NCI-H1436 treated with DMSO at 0.1 percent for 48 hours (cell line): ENCODE measurements at regions not wholly inside any gene's neighbourhood (a gene's known extent, or its start where the extent isn't known, plus 50 kb on each side); places are given as distances from the start of the nearest gene placed in this dataset.
"Not testable (repeated sequence)": the region's sequence is repeated elsewhere in the genome, so short reads cannot be mapped to it uniquely, and the experiment has no call there.

Source experiments
- DNase-seq: peaks from one replicate; lab custom pipeline; 2025; lab: John Stamatoyannopoulos, UW

DNA sequence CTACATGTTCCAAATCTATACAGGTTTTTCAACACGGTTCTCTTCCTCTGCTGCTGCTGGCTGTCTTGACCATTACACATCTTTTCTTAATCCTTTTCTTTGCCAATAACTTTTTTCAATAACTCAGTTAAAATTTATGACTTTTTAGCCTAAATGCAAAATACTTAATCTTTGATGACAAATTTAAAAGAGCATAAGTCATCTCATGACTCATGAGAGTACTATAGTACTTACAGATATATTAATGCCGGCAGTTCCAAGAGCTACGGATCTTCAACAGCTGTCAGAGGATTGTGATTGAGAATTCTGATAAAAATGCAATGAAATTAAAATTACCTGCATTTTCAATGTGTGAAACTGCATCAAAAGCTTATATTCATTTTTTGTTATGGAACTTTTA, 105.5 kb downstream of the KPNA2 start:
- no peak for DNase-seq

DNA sequence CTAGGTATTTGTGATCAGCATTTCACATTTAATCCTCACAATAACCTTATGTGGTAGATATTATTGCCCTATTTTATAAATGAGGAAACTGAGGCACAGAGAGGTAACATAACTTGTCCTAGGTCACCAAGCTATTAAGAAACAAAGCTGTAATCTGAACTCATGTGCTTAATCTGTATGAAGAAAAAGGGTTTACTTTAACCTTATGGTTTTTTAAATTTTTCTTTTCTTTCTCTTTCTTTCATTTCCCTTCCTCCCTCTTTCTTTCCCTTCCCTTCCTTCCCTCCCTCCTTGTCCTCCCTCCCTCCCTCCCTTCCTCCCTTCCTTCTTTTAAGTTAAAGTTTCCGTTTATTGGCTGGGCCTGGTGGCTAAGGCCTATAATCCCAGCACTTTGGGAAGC, 105.2 kb upstream of the AMZ2 start:
- no peak for DNase-seq

DNA sequence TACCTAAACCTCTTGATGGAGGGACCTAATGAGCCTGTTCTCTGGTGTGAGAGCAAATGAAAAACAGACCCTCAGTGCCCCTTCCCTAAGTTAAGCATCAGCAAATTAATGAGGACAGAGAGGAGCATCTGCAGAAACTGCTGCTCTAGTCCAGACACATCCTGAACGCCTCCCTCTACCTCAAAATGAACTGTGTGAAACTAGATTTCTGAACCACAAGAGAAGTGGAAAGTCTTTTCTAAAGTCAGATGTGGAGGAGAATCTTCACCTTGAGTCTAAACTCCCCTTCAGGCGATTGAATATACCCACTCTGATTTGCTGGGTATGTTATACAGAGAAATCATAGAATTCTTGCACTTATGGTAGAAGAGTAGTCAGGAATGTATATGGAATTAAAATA, 104.4 kb upstream of the AMZ2 start:
- DNase-seq = no peak

DNA sequence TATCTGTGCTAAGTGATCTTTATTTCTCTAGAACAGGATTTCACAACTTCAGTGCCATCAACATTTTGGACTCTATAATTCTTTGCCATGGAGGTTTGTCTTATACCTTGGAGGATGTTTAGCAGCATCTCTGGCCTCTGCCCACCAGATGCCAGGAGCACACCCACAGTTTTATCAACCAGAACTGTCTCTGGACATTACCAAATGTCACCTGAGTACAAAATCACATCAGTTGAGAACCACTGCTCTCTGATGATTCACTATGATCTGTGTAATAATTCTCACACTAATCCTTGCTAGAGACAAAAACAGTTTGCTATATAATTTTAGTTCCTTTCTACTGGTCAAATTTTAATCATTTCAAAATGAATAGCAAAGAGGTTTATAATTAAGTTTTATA, 102.8 kb upstream of the AMZ2 start:
- no peak for DNase-seq

DNA sequence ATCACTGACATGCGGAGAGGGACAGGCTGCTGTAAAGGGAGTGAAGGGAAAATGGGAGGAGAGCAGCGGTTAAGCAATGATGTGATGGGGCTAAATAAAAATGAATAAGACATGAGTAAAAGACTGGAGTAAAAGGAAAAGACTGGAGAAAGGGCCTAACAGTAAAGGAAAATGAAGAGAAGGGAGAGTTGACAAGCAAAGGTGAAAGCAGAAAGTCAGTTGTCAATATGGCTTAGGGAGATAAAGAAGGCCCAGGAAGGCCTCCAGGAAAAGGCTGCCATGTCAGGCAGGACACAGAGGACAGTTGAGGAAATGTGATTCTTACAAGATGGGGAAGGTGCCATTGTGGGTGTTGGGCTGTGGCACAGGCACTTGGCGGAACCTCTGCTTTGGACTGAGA, 98.9 kb upstream of the AMZ2 start:
- no peak for DNase-seq

DNA sequence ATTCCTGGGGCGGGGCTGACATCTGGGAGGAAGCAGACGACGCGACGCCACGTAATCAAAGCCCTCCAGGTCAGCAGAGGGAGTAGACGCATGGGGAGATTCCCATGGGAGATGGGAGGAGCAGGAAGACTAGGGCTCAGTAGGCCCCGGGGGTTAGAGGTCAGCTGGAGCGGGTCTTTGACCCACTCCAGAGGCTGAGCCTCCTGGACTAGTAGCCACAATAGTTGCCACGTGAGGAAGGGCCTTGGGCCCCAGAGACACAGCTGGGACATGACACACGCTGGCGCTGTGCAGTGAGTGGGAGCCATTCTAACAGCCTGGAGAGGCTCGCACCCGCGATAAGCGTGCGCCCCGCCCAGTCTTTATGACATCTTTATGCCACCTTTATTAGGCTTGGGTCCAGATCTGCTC, 95.7 kb upstream of the AMZ2 start:
- DNase-seq = no peak

DNA sequence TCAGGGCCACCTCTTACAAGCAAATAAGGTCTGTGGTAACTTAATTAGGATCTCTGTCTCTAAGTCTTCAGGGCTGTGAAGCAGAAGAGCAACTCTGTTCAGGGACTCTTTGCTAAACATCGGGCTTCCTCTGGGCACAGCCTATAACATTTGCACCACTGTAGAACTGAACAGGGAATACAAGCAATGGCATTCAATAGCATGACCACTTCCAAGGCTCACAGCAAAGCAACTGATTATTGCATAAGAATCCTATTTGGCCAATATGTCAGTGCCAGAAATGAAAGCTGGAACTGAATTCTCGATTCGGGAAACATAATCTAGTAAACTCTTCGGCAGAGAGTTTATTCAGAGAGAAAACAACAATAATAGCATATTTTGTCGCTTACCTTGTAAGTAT, 92.2 kb upstream of the AMZ2 start:
- no peak for DNase-seq

DNA sequence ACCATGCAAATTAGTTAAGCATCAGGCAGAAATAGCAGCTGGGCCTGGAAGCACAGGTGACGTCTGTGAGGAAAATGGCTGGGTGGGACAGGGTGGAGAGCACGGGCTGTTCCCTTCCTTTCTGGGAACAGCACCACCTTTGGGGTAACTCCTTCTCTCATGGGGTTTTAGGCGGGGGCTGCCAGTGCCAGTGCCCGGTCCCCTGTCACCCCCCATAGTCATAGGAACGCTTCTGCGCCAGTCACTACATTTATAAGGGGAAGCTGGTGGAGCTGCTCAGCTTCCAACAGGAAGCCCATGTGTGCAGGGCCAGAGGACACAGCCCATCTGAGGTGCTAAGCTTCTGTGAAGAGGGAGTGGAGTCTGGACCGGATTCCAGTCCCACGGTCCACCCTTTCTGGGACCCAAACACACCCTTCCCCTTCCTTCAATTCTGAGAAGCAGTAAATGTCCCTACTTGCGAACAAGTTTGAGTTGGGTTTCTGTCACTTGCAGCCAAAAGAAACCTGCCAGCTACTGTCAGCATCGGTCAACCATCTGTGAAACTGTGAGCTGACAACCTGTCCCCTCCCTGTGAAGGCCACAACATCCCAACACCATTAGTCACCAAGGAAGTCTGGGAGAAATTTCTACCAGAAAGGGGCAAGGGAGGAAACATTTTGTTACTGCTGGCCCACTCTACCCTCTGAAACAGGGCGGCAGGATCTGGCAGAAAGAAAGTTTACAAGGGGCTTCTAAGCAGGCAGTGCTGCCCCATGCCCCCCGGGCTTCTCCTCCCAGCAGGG, 86.0 kb upstream of the AMZ2 start:
- DNase-seq = no peak

DNA sequence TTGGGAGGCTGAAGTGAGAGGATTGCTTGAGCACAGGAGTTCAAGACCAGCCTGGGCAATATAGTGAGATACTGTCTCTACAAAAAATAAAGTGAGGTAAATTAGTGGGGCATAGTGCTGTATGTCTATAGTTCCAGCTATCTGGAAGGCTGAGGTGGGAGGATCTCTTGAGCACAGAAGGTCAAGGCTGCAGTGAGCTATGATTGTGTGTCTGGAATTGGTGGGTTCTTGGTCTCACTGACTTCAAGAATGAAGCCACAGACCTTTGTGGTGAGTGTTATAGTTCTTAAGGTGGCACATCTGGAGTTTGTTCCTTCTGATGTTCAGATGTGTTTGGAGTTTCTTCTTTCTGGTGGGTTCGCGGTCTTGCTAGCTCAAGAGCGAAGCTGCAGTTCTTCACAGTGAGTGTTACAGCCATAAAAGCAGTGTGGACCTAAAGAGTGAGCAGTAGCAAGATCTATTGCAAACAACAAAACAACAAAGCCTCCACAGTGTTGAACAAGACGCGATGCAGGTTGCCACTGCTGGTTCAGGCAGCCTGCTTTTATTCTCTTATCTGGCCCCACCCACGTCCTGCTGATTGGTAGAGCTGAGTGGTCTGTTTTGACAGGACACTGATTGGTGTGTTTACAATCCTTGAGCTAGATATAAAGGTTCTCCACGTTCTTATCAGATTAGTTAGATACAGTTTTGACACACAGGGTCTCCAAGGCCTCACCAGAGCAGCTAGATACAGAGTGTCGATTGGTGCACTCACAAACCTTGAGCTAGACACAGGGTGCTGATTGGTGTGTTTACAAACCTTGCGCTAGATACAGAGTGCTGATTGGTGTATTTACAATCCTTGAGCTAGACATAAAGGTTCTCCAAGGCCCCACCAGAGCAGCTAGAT, 79.3 kb upstream of the AMZ2 start:
- DNase-seq = not testable (repeated sequence)

DNA sequence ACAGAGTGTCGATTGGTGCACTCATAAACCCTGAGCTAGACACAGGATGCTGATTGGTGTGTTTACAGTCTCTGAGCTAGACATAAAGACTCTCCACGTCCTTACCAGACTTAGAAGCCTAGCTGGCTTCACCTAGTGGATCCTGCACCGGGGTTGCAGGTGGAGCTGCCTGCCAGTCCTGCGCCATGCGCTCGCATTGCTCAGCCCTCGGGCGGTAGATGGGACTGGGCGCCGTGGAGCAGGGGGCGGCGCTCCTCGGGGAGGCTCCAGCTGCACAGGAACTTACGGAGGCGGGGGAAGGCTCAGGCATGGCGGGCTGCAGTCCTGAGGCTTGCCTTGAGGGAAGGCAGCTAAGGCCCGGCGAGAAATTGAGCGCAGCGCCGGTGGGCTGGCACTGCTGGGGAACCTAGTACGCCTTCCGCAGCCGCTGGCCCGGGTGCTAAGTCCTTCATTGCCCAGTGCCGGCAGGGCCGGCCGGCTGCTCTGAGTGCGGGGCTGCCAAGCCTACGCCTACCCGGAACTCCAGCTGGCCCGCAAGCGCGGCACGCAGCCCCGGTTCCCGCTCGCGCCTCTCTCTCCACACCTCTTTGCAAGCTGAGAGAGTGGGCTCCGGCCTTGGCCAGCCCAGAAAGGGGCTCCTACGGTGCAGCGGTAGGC, 78.5 kb upstream of the AMZ2 start:
- DNase-seq = not testable (repeated sequence)

DNA sequence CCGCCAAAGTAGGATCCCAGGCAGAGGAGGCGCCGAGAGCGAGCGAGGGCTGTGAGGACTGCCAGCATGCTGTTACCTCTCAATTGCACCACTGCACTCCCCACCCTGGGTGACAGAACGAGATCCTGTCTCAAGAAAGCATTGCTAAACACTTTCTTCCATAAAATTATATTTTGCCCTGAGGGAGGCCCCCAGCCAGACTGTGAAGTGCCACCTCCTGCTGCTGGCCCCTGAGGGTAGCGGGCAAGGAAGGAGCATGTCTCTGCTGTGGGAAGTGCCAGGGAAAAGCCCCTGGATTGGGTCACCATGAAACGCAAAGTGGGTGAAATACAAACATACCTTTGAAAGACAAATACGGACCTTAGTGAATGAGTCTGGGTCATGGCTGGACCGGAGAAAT, 78.0 kb upstream of the AMZ2 start:
- DNase-seq = no peak

DNA sequence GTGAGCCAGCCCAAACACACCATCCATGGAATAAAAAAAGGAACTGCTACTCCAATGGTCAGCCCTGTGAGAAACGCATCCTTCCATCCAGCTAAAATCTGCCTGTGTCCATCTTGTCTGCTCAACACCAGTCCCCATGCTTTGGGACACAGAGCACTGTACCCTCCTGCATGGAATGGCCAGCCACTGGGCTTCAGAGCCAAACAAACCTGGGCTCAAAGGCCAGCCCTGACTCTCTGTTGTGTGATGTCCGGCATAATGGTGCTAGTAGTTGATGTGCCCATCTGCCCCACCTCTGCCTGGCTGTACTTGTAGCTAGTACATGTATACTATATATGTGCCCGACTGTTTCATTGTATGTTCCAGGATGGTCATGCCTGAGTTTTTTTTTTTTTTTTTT, 77.6 kb upstream of the AMZ2 start:
- no peak for DNase-seq

DNA sequence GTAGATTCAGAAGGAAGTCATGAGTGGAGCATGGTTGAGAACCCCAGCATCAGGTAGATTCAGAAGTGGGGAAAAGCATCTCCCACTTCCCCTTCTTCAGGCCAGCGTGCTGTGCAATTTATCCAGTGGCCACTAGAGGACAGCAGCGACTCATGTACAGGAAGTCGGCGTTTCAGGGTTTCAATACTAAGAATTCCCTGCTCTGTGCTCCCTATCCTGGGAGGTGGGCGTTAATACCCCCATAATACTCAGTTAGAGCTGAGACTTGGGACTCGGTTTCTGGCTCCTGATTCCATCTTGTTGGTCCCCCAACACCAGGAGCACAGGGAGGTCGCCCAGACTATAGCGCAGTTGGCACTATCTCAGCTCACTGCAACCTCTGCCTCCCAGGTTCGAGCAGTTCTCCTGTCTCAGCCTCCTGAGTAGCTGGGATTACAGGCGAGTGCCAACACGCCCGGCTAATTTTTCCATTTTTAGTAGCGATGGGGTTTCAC, 75.3 kb upstream of the AMZ2 start:
- DNase-seq = no peak

DNA sequence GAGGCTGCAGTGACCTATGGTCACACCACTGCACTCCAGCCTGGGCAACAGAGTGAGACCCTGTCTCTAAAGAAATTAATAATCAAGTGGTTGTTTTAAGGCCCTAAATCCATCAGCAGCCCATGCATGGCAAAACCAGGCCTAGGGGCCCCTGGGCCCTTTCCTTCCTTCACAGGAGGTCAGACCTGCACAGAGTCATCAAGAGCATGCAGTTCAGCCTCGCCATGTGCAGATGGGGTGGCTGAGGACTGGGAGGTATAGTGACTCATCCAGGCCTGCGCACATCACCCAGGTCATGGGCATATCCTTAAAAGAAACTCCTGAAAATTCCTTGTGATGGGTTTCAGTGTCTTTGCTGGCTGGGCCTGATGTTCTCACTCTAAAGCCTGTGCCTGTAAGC, 72.4 kb upstream of the AMZ2 start:
- no peak for DNase-seq

DNA sequence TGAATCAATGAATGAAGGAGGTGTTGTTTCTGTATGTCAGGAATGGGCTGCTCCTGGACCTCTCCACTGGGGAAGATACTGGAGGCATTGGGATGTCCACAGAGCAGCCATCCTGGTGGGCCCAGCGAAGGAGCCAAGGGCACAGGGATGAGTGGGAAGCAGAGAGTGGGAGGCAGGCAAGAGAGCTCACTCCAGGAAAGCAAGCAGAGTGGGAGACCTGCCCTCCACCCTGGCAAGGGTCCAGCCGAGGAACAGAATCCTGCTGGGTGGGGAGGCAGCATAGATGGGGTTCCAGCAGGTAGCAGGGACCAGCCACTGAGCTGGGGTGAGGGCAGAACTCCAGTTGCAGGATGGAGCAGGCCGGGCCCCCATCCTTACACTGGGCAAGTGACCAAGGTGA, 71.9 kb upstream of the AMZ2 start:
- no peak for DNase-seq

DNA sequence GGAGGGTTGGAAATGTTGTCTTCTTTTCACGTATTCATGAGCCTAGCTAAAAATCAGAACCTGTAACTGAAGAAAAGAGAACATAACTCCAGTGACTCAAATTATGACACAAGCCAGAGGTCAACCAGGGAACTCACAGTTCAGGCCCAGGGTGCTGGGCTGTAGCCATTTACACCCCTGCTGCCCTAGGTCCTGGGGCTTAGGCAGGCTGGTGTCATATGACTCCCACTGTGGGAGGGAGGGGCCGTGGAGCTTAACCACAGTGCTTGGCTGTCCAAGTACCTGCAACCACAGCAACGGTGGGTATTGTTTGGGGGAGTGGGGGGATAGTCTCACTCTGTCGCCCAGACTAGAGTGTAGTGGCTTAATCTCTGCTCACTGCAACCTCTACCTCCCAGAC, 71.1 kb upstream of the AMZ2 start:
- DNase-seq = no peak

DNA sequence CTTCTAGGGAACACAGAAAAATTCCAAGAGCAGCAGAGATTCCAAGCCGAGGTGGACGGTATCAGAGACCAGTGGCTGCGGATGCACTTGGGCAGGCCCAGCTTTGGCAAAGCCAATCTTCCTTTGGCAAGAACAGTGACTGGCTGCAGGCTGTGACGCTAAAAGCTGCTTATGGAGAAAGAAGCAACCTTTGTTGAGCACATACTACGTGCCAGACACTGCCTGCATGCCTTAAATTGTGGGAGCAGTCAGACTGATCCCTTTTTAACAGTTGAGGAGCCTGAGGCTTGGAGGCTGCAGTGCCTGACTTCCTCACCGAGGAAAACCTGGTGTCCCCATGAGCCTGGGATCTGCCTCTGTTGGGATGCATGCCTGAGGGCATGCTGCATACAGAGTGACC, 69.0 kb upstream of the AMZ2 start:
- DNase-seq = no peak

DNA sequence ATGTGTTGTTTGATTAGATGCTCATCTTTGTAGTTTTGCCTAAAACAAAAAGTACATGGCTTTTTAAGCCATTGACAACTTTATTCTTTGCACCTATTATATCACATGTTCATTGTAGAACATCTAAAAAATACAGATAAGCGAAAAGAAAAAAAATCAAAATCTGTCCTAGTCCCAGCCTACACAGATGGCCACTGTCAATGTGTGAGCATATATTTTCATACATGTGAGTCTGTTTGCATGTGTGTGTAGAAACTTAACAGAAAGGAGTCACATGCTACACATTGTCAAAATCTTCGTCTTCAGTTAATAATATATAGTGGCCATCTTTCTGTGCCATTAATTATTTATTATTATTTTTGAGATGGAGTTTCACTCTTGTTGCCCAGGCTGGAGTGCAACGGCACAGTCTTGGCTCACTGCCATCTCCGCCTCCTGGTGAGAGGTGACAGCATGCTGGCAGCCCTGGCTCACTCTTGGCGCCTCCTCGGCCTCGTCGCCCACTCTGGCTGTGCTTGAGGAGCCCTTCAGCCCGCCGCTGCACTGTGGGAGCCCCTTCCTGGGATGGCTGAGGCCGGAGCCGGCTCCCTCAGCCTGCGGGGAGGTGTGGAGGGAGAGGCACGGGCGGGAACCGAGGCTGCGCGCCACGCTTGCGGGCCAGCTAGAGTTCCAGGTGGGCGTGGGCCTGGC, 68.5 kb upstream of the AMZ2 start:
- DNase-seq = no peak

DNA sequence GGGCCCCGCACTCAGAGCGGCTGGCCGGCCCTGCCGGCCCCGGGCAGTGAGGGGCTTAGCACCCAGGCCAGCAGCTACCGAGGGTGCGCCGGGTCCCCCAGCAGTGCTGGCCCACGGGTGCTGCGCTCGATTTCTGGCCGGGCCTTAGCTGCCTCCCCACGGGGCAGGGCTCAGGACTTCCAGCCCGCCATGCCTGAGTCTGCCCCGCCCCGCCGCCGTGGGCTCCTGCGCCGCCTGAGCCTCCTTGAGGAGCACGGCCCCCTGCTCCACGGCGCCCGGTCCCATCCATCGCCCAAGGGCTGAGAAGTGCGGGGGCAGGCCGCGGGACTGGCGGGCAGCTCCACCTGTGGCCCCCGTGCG, 67.9 kb upstream of the AMZ2 start:
- DNase-seq = no peak

DNA sequence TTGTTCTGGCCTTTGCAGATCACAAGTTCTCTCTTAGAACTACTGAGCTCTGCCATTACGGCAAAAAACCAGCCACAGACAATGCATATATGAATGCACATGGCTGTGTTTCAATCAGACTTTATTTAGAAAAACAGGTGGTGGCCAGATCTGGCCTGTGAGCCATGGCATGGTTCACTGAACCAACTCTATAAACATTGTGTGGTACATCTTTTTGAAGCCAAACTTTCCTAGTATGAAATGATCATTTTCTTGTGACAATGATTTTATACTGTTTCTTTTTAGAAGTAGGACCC, 65.9 kb upstream of the AMZ2 start:
- DNase-seq = no peak

DNA sequence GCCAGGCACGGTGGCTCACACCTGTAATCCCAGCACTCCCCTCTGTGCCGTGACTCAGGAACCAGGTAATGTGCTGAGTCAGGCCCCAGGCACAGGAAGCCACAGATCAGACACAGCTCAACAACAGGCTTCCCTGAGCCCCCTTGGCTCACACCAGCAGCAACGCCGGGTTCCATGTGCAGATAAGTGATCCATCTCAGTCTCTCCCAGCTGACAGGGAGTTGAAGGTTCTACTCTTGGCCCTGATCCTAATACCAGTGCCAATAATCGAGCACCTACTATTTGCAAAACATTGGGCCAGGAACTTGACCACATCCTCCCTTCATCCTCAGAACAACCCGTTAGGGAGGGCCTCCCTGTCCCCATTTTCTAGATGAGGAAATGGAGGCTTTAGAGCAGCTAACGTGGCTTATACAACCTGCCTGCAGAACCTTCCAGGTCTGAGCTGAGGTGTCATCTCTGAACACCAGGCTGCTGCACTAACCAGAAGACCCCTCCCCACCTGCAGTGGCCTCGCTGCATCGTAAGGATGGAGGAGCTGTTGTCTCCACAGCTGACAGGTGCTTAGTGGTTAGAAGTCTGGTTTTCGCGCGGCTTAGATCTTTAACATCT, 64.8 kb upstream of the AMZ2 start:
- no peak for DNase-seq

DNA sequence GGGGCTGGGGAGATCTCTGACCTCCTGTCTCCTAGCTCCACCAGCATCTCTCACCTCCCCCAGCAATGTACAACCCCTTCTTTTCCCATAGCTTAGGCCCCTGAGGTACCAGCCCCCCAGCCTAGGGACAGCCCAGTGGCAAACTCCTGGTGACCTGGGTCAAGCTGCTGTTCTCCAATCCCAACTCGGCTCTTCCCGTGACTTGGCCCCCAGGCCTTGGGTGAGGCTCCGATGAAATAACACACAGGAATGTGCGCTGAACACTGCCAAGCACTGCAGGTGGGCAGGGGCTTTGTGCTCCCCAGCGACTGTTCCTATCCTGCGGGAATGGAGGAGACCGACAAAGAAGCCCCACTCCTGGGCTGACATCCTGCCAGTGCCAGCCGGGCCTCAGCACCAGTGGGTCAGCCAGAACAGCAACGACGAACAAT, 63.7 kb upstream of the AMZ2 start:
- DNase-seq = no peak
